ENCODE measurements at regions not wholly inside any gene's neighbourhood (a gene's known extent, or its start where the extent isn't known, plus 50 kb on each side); places are given as distances from the start of the nearest gene placed in this dataset.

- no peak for DNase-seq
Measured at GRCh38 chr13:97139691-97140090, 82.4 kb upstream of the MBNL2 start.

GRCh38 chr13:97140131-97140530, 82.0 kb upstream of the MBNL2 start:
- DNase-seq = no peak

GRCh38 chr13:97140611-97141010, 81.5 kb upstream of the MBNL2 start:
- no peak for DNase-seq

GRCh38 chr13:97141097-97141496, 81.0 kb upstream of the MBNL2 start:
- no peak for DNase-seq

- DNase-seq = no peak
Measured at GRCh38 chr13:97141564-97142005, 80.5 kb upstream of the MBNL2 start.

- no peak for DNase-seq
Measured at GRCh38 chr13:97142452-97142851, 79.7 kb upstream of the MBNL2 start.

- DNase-seq = no peak
Measured at GRCh38 chr13:97145057-97145456, 77.1 kb upstream of the MBNL2 start.

- DNase-seq = no peak
Measured at GRCh38 chr13:97148894-97149293, 73.2 kb upstream of the MBNL2 start.

GRCh38 chr13:97160421-97160820, 61.7 kb upstream of the MBNL2 start:
- DNase-seq = no peak

GRCh38 chr13:97161582-97162231, 60.4 kb upstream of the MBNL2 start:
- DNase-seq = no peak

- no peak for DNase-seq
Measured at GRCh38 chr13:97165502-97166425, 56.4 kb upstream of the MBNL2 start.

GRCh38 chr13:97171136-97171535, 51.0 kb upstream of the MBNL2 start:
- no peak for DNase-seq

Measured in activated effector memory CD4-positive, alpha-beta T cell treated with Interleukin-2 at 50 U/mL for 16 hours (primary cell).